ENCODE measurements at regions not wholly inside any gene's neighbourhood (a gene's known extent, or its start where the extent isn't known, plus 50 kb on each side); places are given as distances from the start of the nearest gene placed in this dataset.
A peak's percentile ranks its signal among the peaks of the same experiment; 100 is the strongest.

DNA sequence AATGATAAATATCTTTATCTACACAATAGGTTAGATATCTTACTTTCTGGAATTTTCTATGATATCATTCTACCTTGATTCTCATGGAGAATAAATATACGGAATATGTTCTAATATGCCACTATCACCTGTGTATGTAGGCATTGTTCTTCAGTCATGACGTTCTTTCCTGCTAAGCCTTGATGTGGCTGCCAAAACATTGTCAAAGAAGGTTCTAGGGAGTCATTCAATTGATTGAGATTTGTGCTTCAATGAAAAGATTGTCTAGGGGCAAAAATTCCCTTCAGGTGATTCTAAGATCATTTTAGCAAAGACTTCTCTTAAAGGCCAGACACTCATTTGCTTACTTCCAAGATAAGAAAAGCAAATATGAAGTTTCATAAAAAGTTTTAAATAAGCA is 118.1 kb downstream of the MAT2B start:
- no peak for DNase-seq

DNA sequence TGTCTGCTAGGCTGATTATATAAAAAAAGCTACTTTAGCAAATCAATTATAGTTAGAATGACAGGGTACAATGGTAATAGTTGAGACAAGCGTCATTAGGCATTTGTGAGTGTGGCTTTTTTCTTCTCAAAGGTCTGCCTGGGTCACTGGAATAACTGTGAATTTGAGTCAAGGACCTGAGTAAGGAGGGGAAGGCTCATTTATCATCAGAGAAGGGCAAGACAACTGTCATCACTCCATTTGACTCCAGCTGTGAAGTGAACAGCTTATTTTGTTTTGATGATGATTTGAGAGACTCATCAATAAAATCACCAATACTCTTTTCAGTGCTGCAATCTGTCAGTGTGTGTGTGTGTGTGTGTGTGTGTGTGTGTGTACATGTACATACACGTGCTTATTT is 118.6 kb downstream of the MAT2B start:
- DNase-seq, result no peak

DNA sequence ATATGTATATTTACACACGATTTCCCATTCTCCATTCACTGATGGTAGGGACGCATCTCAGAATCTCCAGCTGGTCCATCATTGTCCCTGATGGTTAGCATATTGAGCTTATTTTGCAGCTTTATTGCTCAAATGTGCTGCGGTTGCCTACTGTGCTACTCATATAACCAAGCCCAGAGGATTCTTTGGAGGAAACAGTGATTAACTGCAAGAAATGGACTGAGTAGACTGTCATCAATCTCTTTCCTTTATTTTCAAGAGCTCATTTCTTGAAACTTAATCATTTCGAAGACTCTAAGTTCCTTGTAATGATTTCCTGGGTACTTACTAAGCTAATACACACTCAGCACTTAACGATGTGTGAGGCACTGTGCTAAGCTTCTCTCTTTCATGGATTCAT is 119.0 kb downstream of the MAT2B start:
- DNase-seq, result no peak

DNA sequence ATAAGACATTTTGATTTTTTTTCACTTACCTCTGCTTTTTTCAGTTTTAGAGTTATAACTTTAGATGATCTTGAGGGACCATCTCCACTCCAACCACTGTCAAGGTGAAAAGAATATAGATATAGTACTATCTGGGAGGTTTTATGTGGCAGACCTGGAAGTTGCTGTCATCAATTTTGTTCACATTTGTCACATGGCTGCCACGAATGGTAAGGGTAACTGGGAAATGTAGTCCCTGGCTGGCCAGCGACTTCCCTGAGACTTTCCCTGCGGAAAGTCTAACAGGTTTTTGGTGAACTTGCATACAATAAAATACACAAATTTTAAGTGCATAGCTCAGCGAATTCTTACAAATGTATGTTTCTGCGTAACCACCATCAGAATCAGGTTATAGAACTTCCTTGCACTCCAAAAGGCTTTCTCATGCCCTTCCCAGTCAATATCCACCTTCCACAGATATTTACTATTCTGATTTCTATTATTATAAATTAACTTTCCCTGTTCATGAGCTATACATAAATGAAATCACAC is 121.5 kb downstream of the MAT2B start:
- DNase-seq, result no peak

DNA sequence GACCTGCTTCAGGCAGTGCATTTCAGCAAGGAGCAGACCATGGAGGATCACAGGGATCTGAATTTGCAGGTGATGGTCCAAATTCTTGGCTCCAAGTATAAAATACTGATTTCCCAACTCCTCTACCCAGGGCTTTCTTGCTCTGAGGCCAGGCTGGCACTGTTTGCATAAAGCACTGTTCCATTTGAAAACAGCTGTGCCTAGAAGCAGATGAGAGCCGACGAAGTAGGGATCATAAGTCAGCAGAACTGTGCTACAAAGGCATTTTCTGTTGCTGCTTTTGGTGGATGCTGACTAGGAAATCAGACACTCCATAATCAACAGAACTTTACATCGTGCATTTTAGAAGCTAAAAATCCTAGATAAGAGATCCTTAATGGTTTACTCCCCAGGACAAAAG is 126.4 kb downstream of the MAT2B start:
- no peak for DNase-seq

DNA sequence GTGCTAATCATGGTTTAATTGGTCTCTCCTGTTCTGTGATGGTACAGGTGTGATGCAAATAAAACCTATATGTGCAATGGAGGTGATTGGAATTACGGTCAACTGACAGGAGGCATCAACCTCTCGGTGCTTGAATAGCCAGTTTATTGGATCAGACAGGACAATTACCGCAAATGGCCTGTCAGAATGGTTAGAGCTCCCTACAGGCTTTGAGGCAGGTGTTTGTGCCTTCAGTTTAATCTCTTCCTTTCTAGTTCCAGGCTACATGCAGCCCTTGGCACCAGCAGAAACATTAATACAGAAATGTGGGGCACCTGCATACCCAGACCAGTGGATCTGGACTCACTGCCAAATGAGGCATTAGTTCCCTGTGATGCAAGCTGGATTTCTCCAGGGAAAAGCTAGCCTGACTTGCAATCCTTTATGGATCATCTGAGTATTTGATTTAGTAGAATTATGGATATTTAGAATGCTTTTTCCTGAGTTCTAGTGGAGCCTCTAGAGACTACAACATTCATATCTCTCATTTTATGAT is 128.6 kb downstream of the MAT2B start:
- DNase-seq, result no peak

DNA sequence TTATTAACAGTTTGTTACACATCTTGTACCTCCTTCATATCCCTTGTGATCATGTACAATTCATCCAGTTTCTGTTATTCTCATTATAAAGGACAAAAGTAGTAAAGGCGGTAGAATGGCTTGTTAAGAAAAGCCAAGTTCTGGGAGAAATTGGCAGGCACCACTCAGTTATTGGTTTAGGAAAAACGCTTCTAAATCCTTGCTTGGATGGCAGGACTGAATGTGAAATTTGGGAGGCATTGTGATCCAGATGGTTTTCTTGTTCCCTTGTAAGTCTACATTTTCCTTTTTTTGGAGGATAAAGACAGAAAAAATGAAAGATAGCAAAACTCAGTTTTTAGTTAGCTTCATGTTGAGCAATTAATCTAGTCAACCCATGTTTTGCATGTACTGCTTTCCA is 130.2 kb downstream of the MAT2B start:
- no peak for DNase-seq

DNA sequence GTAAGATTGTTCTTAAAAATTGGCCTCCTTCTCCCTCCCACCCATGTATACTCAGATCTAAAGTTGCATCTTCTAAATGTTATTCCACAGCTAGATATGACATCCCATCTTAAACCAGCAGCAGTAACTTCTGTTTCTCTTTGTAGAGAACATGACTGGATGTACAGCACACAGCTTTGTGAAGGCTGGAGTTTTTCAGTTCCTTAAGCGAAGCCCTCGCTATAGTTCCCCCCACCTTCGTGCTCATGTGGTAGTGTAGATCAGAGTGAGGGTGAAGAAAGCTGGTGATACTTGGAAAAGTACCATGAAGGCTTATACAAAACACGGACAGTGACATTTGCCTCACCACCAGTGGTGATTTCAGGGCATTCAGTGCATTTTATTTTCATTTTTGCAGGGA is 137.5 kb downstream of the MAT2B start:
- DNase-seq, result no peak

DNA sequence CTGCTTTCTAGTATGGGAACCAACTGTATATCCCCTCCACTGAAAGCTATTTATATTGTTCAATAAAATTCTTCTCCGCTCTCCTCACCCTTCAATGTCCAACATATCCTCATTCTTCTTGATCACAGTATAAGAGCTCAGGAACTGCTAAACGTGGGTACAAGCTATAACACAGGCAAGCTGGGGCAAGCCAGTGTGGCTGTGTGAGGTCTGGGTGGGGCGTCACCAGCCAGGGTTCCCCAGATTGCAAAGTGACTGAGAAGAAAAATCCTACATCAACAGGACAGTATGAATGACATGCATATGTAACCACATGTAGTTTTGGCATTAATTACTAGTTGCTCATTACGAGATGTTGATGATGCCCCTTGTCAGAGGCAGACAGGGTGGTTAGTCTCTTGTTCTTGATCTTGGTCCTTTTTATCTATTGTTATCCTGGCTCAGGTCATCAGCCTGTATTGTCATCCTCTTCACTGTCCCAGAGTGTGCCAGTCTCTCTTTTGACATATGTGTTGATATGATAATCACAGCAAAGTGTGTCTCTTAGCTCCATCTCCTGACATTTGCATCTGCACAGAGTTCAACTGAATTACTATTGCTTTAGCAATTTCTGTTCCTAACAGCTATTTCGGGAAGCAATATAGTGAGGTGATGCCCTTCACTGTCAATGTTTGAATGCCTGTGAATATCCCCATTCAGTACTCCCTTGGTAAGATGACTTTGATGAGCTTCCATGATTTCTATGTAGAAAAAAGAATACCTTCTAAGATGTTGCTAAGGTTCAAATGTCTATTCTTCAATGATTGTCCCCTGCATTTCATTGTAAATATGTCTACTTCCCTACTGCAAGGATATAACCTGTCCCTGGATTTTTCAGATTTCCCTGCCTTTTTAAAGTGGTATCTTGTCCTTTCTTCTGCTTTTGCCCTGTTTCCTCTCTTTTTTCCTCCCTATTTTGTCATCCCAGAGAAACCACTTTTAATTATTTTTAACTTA is 140.3 kb downstream of the MAT2B start:
- no peak for DNase-seq

DNA sequence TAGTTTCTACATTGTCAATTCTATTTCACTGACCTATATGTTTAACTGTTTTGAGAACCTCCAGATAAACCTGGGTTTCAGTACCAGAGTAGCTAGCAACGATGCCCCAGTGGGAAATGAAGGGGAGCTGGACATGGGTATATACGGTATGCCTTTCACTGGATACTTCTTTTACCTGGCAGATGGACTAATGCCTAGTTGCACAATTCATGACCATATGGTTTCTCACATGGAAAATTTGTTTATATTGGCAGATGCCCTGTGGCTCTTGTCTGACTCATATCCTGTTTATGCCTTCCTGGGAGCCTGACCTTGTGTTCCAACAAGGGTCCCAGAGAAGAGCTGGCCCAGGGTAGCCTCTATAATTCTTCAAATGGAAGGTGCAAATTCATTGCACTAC is 144.1 kb downstream of the MAT2B start:
- DNase-seq, result no peak

DNA sequence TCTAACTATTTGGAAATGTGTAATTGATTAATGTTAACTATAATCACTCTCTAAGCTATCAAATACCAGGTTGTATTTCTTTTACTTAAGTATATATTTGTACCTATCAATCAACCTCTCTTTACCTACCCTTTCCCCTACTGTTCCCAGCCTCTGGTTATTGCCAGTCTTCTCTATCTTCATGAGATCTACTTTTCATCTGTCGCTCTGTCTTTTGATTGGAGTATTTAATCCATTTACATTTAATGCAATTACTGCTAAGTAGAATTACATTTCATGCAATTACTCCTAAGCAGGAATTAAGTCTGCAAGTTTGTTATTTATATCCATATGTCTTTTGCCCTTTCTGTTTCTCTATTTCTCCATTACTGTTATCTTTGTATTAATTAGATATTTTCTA is 148.1 kb downstream of the MAT2B start:
- no peak for DNase-seq

DNA sequence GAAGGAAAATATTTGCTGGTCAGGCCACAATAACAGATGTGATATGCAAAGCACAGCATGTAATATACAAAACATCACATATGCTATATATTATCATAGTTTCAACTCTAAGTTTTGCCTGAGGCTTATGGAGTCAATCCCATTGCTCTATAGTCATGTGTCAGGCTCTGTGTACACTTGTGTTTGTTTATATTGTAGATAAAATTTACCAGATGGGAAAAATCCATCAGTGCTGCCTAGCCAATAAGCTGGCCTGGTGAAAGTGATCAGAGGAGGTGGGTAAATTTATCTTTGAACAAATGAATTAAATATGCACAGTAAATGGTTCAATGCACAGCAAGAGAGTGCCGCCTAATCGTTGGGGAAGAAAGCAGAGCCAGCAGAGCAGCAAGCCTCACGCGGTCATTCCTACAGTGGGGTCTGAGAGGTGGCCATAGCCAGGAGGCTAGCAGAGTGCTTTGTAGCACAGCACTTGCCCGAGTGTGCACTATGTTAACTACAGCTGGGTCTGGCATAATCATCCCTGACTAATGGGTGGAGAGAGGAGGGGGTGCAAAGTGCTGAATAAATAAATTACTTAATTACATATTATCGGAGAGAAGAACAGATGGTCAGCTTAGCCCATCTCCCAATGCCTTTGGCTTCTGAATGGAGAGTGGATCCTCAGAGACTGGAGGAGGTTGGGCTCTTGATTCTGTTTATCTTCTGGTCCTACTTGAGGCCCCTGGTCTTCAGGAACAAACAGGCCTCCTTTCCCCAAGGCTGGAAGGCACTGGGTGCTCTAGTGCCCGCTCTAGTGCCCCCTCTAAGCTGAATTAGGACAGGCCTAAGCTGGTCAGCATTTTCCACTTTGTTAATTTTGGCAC is 153.5 kb downstream of the MAT2B start:
- no peak for DNase-seq

DNA sequence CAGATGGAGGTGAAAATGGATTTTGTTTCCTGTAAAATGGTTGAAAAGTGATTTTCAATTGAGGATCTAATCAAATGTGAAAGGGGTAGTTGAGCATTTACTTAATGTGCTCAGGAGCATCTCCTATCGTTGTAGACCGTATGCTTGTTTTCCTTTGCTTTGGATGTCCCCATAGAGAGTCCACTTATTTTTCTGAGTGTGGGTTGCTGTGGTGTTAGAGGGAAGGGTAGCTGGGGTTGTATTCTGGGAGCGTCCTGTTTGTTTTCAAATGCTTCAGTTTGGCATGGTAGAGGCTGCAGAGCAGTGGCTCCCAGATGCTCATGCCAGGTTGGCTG is 154.1 kb downstream of the MAT2B start:
- no peak for DNase-seq

DNA sequence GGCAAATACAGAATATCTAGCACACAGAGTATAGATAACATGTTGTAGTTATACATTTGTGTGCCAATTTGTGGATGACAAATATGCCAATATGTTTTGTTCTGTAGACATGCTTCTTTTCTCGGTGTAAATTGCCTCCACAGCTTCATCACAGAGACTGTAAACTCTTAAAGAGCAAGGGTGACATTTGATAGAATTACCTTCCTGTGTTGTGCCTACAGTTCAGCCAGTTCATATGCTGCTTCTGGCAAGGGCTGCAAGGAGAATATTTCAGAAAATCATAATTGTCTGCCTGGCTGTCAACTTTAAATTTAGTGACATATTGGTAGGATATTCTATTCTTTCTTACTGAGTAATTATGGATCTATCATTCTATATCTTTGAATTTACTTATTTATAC is 155.1 kb downstream of the MAT2B start:
- no peak for DNase-seq

DNA sequence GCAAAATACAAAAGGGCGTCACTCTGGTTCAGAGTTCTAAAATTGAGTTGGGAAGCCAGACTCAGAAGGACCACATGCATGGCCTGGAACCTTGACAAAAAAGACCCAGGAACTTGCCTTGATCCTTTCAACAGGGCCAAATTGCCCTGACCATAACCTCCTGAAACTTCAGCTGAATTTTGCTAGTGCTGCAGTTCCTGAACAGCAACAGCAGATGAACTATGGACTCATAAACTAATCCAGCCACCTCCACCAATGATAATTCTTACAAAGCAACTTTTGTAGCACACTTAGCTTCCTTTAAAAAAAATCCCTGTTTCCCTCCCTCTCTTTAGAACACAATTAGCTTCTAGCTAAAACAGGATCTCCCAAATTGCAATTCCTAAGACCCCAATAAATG is 155.9 kb downstream of the MAT2B start:
- DNase-seq, result no peak

DNA sequence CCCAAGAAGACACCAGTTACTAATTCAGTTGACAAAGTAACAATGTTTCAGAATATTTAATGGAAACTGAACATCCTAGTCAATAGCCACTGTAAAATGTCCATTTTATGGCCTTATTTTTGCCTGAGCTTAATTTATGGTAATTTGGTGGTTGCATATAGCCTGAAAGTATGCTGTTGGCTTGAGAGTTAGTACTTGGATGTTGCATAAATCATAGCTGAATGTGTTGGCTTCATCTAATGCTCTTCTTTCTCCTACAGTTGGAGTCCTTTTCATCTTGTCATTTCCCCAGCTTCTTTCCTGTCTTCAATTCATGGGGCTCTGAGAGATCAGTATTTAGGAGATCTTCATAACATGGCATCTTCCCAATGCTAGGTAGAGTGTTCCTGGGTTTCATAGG is 164.6 kb downstream of the MAT2B start:
- DNase-seq, result no peak

DNA sequence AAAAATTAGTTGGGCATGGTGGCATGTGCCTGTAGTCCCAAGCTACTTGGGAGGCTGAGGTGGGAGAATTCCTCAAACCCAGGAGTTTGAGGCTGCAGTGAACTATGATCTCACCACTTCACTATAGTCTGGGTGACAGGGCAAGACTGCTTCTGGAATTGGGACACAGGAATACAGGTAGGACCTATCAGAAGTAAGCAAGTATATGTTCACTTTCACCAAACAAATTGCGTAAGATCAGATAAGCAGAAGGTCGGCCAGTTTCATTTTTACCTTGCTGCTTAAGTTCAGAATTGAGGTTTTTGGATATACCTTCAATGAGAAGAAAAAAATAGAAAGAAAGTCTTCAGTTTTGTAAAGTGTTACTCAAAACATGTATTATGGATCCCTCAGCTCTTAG is 171.7 kb downstream of the MAT2B start:
- DNase-seq, result no peak

DNA sequence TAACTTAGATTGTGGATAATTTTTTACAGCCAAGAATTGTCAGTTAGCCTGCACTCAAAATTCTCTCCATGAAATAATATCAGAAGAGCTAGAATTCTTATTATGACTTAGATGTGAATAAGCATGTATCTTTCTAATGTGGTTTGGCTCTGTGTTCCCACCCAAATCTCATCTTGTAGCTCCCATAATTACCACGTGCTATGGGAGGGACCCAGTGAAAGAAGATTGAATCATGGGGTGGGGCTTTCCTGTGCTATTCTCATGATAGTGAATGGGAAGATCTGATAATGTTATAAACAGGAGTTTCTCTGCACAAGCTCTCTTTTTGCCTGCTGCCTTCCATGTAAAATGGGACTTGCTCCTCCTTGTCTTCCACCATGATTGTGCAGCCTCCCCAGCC is 176.8 kb downstream of the MAT2B start:
- no peak for DNase-seq

DNA sequence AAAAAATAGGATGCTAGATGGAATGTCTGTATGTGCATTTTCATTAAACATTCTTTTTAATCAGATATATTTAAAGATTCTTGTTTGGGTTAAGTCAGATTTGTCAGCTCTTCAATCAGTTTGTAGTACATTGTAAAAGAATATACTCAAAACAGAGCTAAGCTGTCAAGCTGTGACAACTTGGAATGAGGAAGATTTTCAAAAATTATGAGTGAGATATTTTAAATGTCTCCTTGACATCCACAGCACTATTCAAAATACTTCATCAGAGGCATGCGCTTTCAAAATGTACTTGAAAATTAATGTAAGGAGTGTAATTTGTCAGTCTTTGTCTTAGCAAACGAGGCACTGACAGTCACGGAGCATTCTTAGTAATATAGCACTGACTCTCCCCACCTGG is 182.0 kb downstream of the MAT2B start:
- DNase-seq, result no peak

DNA sequence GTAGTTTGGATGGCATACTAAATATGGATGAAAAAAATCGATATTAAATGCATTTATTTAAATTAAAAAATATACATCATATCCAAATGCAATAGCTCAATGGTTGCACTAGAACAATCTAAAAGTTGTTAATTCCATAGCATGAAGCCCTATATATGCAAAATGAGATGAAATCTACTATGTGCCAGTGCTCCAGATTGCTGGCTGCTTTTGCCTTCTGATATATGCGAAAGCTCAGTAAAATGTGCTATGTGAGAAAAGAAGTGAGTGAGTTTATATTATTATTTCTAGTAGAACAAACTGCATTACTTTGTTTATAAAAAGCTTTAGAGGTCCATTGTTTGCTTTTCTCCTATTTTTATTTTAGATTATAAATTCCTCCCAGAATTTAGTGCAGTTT is 186.7 kb downstream of the MAT2B start:
- DNase-seq, result no peak

DNA sequence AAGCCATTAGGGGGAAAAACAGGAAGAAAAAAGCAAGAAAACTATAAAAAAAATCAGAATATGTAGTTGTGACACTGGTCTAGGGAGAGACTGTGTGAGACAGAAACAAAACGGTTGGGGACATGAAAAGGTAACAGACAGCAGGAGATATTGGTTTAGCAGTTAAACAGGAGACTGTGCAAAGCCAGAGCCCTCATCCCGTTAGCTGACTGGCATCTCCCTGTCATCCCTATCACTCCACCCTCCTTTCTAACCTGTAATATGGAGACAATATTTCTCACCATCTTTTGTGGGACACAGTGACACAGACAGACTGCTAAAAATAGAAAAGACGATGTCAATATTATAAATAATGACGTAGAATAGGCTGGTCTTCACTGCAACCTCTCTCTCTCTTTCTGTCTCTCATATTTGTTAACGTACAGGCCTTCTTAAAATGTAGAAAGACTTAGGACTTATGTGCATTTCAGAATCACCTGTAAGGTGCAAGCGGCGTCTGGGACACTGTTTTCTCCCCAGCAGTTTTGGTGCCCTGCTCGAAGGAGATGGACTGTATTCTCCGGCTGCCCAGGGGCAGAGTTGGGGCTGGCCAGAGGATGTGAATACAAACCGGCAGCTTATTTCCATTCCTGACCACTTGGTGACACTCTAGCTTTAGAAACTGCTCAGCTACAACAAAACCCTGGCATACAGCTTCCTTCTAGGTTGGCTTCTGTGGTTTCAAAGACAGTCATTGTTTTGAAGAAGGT is 190.6 kb downstream of the MAT2B start:
- DNase-seq, result peak; percentile 1

DNA sequence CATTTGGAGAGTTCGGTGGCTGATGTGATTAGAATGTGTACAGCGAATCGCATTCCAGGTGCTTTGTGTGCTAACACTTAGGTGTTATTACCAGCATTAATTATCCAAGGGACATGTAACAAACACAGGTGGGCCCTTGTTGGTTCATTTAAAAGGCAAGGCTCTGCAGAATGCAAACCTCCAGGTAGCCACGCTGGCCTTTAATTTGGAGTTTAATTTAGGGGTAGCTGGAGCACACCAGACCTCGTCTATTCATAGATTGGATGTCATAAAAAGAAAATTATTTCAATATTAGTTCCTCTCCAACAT is 191.1 kb downstream of the MAT2B start:
- no peak for DNase-seq
